ENCODE measurements at regions not wholly inside any gene's neighbourhood (a gene's known extent, or its start where the extent isn't known, plus 50 kb on each side); places are given as distances from the start of the nearest gene placed in this dataset.

GRCh38 chr6:140976806-140977205, 1155.9 kb upstream of the GJE1 start:
- TF ChIP-seq CTCF (IDR thresholded peaks at IDR 0.05) (no peak), POLR2AphosphoS5 (IDR thresholded peaks at IDR 0.05) (no peak), POLR2A (IDR thresholded peaks at IDR 0.05) (no peak)
